Stimulated activated naive CD8-positive, alpha-beta T cell treated with anti-CD3 and anti-CD28 coated beads, Interleukin-15, Interleukin-2, amounts not matched to agents 100 U/mL and 50 U/mL, for 24 hours (primary cell): ENCODE measurements at regions not wholly inside any gene's neighbourhood (a gene's known extent, or its start where the extent isn't known, plus 50 kb on each side); places are given as distances from the start of the nearest gene placed in this dataset.

Source experiments
- ATAC-seq: fragments of 150-1000 bp; cut with Tn5 transposase; one replicate; pipeline ENCODE4 v1.10.0; 2021
- DNase-seq: peaks from one replicate; pipeline ENCODE4 v3.0.0; 2021

GRCh38 chr10:84783909-84784308 lies 455.5 kb downstream of the CCSER2 start:
- DNase-seq (no peak), ATAC-seq (no peak)

- DNase-seq (no peak), ATAC-seq (no peak)
Measured at GRCh38 chr10:84784749-84785148, 456.4 kb downstream of the CCSER2 start.

GRCh38 chr10:84789026-84789425 lies 460.6 kb downstream of the CCSER2 start:
- no peak for ATAC-seq
- no peak for DNase-seq

GRCh38 chr10:84798312-84798711 lies 469.9 kb downstream of the CCSER2 start:
- ATAC-seq: no peak

GRCh38 chr10:84801156-84801555 lies 472.8 kb downstream of the CCSER2 start:
- ATAC-seq (no peak), DNase-seq (no peak)

More at GRCh38 chr10:84798312-84798711, 469.9 kb downstream of the CCSER2 start:
- DNase-seq: no peak

GRCh38 chr10:84801916-84802315 lies 473.5 kb downstream of the CCSER2 start:
- DNase-seq (no peak), ATAC-seq (no peak)

- DNase-seq: no peak
- no peak for ATAC-seq
Measured at GRCh38 chr10:84805149-84805548, 476.8 kb downstream of the CCSER2 start.

- DNase-seq (no peak), ATAC-seq (no peak)
Measured at GRCh38 chr10:84811113-84811512, 482.7 kb downstream of the CCSER2 start.

GRCh38 chr10:84818961-84819360 lies 490.6 kb downstream of the CCSER2 start:
- DNase-seq (no peak), ATAC-seq (no peak)

GRCh38 chr10:84820120-84820519 lies 491.7 kb downstream of the CCSER2 start:
- DNase-seq (no peak), ATAC-seq (no peak)

GRCh38 chr10:84820596-84820995 lies 492.2 kb downstream of the CCSER2 start:
- ATAC-seq (no peak), DNase-seq (no peak)

GRCh38 chr10:84822931-84823630 lies 494.7 kb downstream of the CCSER2 start:
- no peak for DNase-seq

GRCh38 chr10:84824525-84824924 lies 496.1 kb downstream of the CCSER2 start:
- no peak for ATAC-seq

More at GRCh38 chr10:84822931-84823630, 494.7 kb downstream of the CCSER2 start:
- no peak for ATAC-seq

GRCh38 chr10:84825330-84825729 lies 496.9 kb downstream of the CCSER2 start:
- DNase-seq: no peak
- ATAC-seq: no peak

More at GRCh38 chr10:84824525-84824924, 496.1 kb downstream of the CCSER2 start:
- DNase-seq: no peak

GRCh38 chr10:84826704-84827103 lies 498.3 kb downstream of the CCSER2 start:
- ATAC-seq (no peak), DNase-seq (no peak)

- DNase-seq (no peak), ATAC-seq (no peak)
Measured at GRCh38 chr10:84829131-84829530, 500.7 kb downstream of the CCSER2 start.

GRCh38 chr10:84837041-84837812 lies 508.8 kb downstream of the CCSER2 start:
- no peak for ATAC-seq
- DNase-seq: no peak

- no peak for ATAC-seq
Measured at GRCh38 chr10:84837877-84838276, 509.5 kb downstream of the CCSER2 start.

GRCh38 chr10:84838851-84839250 lies 510.5 kb downstream of the CCSER2 start:
- no peak for ATAC-seq
- no peak for DNase-seq

More at GRCh38 chr10:84837877-84838276, 509.5 kb downstream of the CCSER2 start:
- DNase-seq: no peak

- ATAC-seq: no peak
- DNase-seq: no peak
Measured at GRCh38 chr10:84842593-84842992, 514.2 kb downstream of the CCSER2 start.

- no peak for ATAC-seq
- no peak for DNase-seq
Measured at GRCh38 chr10:84844461-84844860, 516.1 kb downstream of the CCSER2 start.

GRCh38 chr10:84845628-84846261 lies 517.4 kb downstream of the CCSER2 start:
- DNase-seq: no peak
- no peak for ATAC-seq
